Hematopoietic multipotent progenitor cell treated with erythropoietin and hydrocortisone succinate and interleukin-3 and kit ligand, for 15 days (in vitro differentiated cells): ENCODE measurements at regions not wholly inside any gene's neighbourhood (a gene's known extent, or its start where the extent isn't known, plus 50 kb on each side); places are given as distances from the start of the nearest gene placed in this dataset.

Source experiments
- DNase-seq: peaks from one replicate; pipeline ENCODE4 v3.0.0-alpha.2; 2015; ENCODE audit warnings: low spot score

GRCh38 chr10:91690996-91691676, 58.3 kb upstream of the PPP1R3C start:
- DNase-seq: no peak

GRCh38 chr10:91690412-91690811, 57.5 kb upstream of the PPP1R3C start:
- DNase-seq: no peak

- no peak for DNase-seq
Observed at GRCh38 chr10:91689731-91690168, 56.9 kb upstream of the PPP1R3C start.

- no peak for DNase-seq
Observed at GRCh38 chr10:91684841-91685240, 52.0 kb upstream of the PPP1R3C start.

- no peak for DNase-seq
Observed at GRCh38 chr10:91683975-91684374, 51.1 kb upstream of the PPP1R3C start.

- DNase-seq: no peak
Observed at GRCh38 chr10:91682912-91683311, 50.0 kb upstream of the PPP1R3C start.
